Ascending aorta (tissue), 2 donors: ENCODE measurements at regions not wholly inside any gene's neighbourhood (a gene's known extent, or its start where the extent isn't known, plus 50 kb on each side); places are given as distances from the start of the nearest gene placed in this dataset.

Experiments
- DNase-seq, 2 donors: peaks; one replicate each; pipeline ENCODE4 v3.0.0-alpha.2; 2019; ENCODE audit warnings: low spot score in 2 of 2
- H3K27ac ChIP-seq, 2 donors: fragments of 200-600 bp; sonication (generic); one replicate each; pipeline ENCODE4 v1.5.1; 2016 to 2017; ENCODE audit warnings: mild to moderate bottlenecking in 1 of 2
- H3K27me3 ChIP-seq: fragments of 200-600 bp; sonication (generic); one replicate; pipeline ENCODE4 v1.5.1; 2017
- H3K36me3 ChIP-seq, 2 donors: fragments of 200-600 bp; sonication (generic); one replicate each; pipeline ENCODE4 v1.5.1; 2016
- H3K4me1 ChIP-seq, 2 donors: fragments of 200-600 bp; sonication (generic); one replicate each; pipeline ENCODE4 v1.5.1; 2016 to 2017; ENCODE audit warnings: mild to moderate bottlenecking in 1 of 2
- H3K4me3 ChIP-seq, 2 donors: fragments of 200-600 bp; sonication (generic); one replicate each; pipeline ENCODE4 v1.5.1; 2016 to 2017; ENCODE audit warnings: mild to moderate bottlenecking in 1 of 2
- H3K9me3 ChIP-seq, 2 donors: fragments of 200-600 bp; sonication (generic); one replicate each; pipeline ENCODE4 v1.5.1; 2016
- intact Hi-C: fragments of 100-400 bp; cut with DNase I; formaldehyde crosslinking; loops from one replicate; pipeline ENCODE4 v1.15.1; 2023
- TF ChIP-seq, protein P1 (sequence below), 3 experiments: fragments of 200-600 bp in 2 of 3; fragments of 450-650 bp in 1 of 3; sonication (generic) in 2 of 3; IDR thresholded peaks; one replicate each; pipeline ENCODE4 v1.5.1; 2016 to 2019; ENCODE audit warnings: antibody characterized with exemption in 3 of 3, mild to moderate bottlenecking in 1 of 3, moderate library complexity in 1 of 3

DNA sequence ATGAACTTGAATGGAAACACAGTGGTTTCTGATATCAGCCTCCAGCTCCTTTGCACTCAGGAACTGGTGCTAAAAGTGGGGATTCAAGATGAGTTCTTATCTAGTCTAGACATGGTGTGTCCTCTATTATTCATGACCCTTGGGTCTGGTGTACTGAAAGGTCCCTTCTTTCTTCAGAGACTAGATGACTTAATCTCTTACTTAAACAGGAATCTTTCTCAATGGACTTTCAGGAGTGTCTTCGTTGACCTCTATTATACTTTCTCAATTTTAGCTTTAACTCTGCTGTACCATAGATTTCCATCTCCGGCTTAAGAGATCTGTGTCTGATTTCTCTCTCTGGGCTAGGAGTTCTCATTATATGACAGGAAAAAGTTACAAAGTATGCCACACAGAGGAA lies 83.5 kb upstream of the INHBA start:
- no peaks in the 10 kb centered on the region for H3K9me3 ChIP-seq
- intact Hi-C loops, result loop anchor here (5.0 kb wide), 1 partner anchor 36 kb away; no protein-coding TSS in a partner anchor
- TF ChIP-seq, protein P1, sequence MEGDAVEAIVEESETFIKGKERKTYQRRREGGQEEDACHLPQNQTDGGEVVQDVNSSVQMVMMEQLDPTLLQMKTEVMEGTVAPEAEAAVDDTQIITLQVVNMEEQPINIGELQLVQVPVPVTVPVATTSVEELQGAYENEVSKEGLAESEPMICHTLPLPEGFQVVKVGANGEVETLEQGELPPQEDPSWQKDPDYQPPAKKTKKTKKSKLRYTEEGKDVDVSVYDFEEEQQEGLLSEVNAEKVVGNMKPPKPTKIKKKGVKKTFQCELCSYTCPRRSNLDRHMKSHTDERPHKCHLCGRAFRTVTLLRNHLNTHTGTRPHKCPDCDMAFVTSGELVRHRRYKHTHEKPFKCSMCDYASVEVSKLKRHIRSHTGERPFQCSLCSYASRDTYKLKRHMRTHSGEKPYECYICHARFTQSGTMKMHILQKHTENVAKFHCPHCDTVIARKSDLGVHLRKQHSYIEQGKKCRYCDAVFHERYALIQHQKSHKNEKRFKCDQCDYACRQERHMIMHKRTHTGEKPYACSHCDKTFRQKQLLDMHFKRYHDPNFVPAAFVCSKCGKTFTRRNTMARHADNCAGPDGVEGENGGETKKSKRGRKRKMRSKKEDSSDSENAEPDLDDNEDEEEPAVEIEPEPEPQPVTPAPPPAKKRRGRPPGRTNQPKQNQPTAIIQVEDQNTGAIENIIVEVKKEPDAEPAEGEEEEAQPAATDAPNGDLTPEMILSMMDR (IDR thresholded peaks at IDR 0.05), result no peak
- no peak for DNase-seq
- H3K4me1 ChIP-seq, result peaks cover 0 to 14% of the 10 kb centered on the region in 2 donors
- H3K27me3 ChIP-seq, result no peaks in the 10 kb centered on the region
- H3K27ac ChIP-seq, result no peak overlapping the region
- no peak overlapping the region for H3K4me3 ChIP-seq
- no peaks in the 10 kb centered on the region for H3K36me3 ChIP-seq

DNA sequence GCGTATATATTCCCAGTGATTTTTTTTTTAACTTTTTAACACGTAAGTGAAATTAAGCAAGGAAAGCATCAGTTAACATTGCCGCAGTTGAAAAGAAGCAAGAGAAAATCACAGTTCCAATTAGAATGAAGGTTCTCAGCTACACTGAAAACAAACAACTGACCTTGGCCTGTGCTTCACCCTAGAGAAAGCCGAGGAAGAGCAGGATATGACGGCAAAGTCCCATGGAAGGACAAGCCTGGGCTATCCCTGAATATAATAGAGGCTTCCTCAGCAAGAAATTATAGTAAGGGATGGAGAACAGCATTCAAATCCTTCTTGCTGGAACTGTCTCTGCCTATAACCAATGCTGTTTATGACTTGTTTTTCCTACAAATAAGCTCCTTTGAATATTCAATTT lies 83.0 kb upstream of the INHBA start:
- Histone ChIP-seq H3K9me3 (no peaks in the 10 kb centered on the region), H3K4me1 (peaks cover 0 to 14% of the 10 kb centered on the region in 2 donors), H3K36me3 (no peaks in the 10 kb centered on the region), H3K27me3 (no peaks in the 10 kb centered on the region), H3K4me3 (no peak overlapping the region), H3K27ac (no peak overlapping the region)
- intact Hi-C loops, result loop anchor here (5.0 kb wide), 1 partner anchor 36 kb away; no protein-coding TSS in a partner anchor
- TF ChIP-seq, protein P1 (IDR thresholded peaks at IDR 0.05), result no peak
- DNase-seq, result no peak

DNA sequence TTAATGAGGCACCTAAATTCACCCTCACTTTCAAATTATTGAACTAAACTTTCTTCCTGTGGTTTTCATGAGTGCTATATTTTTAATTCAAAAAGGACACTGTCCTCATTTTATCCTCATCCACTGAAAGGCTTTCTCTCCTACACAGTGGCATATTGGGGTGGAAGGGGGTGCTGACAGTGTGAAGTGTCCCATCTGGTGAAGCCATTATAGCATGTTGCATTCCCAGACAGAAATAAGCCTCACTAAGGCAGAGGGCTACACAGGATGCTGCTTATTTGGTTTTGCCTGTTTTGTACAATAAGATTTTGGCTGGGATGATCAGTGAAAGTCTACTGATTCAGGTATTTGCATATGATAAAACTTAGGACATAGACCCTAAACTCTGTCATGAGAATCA lies 82.4 kb upstream of the INHBA start:
- TF ChIP-seq, protein P1 (IDR thresholded peaks at IDR 0.05), result no peak
- Histone ChIP-seq H3K27ac (no peak overlapping the region), H3K9me3 (no peaks in the 10 kb centered on the region), H3K27me3 (no peaks in the 10 kb centered on the region), H3K4me1 (peaks cover 0 to 14% of the 10 kb centered on the region in 2 donors), H3K36me3 (no peaks in the 10 kb centered on the region), H3K4me3 (no peak overlapping the region)
- intact Hi-C loops, result loop anchor here (5.0 kb wide), 1 partner anchor 37 kb away; no protein-coding TSS in a partner anchor
- DNase-seq, result no peak

DNA sequence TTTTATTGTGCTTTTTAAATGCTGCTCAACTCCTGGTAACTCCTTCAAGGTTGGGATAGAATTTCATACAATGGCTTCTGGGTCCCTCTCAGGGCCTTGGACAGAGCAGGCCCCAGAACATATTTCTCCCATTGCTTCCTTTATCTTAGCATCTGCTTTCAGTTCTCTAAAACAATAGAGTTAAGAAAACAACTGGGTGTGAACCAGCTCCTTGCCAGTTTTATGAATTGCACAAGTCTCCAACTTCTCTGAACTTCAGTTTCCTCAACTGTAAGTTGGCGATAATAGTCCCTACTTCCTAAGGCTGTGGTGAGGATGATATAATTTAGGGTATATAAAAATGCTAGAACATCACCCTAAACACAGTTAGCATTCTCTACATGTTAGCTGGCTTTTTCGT lies 77.0 kb upstream of the INHBA start:
- TF ChIP-seq, protein P1 (IDR thresholded peaks at IDR 0.05), result no peak
- no peak for DNase-seq
- Histone ChIP-seq H3K9me3 (no peaks in the 10 kb centered on the region), H3K4me1 (no peaks in the 10 kb centered on the region), H3K36me3 (no peaks in the 10 kb centered on the region), H3K4me3 (no peak overlapping the region), H3K27me3 (no peaks in the 10 kb centered on the region), H3K27ac (no peak overlapping the region)
- intact Hi-C loops, result no loop called here

DNA sequence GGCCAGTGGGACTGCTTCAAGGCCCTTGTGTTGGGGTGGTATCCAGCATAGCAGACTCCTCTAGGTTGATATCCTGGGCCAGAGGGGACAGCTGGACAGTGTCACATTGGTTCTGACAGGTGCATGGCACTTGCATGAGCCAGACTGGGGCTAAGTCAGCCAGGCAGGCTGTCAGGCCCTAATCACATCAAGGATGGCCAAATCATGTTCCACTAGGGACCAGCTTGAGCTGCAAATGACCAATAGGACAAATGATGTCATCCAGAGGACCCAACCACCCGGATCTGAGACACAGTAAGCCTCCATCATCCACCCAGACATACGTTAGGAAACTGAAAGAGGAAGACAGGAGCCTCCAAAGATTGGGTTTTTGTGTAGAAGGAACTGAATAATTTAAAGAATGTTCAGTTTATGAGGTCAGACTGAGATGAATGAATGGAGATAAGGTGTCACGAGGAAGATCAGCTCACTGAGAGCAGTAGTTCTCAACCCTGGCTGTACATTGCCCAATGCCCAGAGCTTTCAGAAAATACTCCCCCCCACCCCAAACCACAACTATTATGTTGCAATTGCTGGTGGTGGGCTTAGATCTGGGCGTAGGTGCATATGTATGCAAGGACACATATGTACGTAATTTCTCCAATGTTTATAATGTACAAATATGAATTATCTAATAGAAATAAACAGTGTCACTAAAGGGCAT lies 75.2 kb upstream of the INHBA start:
- DNase-seq, result no peak
- Histone ChIP-seq H3K4me3 (no peak overlapping the region), H3K27me3 (no peaks in the 10 kb centered on the region), H3K9me3 (no peaks in the 10 kb centered on the region), H3K36me3 (no peaks in the 10 kb centered on the region), H3K4me1 (no peaks in the 10 kb centered on the region), H3K27ac (no peak overlapping the region)
- TF ChIP-seq, protein P1 (IDR thresholded peaks at IDR 0.05), result no peak
- intact Hi-C loops, result no loop called here
